H1 (cell line): ENCODE measurements at regions not wholly inside any gene's neighbourhood (a gene's known extent, or its start where the extent isn't known, plus 50 kb on each side); places are given as distances from the start of the nearest gene placed in this dataset.

Source experiments
- GABPA ChIP-seq: IDR thresholded peaks from 2 replicates; pipeline ENCODE4 v1.6.1; 2011; ENCODE audit warnings: mild to moderate bottlenecking, low read length, moderate library complexity, borderline replicate concordance; ENCODE audit not compliant: insufficient read depth
- KDM1A ChIP-seq: fragments of 200-600, 300-600 bp; sonication (generic); IDR thresholded peaks from 2 replicates; pipeline ENCODE4 v1.7.1; 2016; ENCODE audit warnings: mild to moderate bottlenecking, low read length, borderline replicate concordance
- RFX5 ChIP-seq: IDR thresholded peaks from 2 replicates; pipeline ENCODE4 v1.6.1; 2011; ENCODE audit warnings: low read depth, low read length, improper control_type of control experiment, borderline replicate concordance
- RXRA ChIP-seq: IDR thresholded peaks from 2 replicates; pipeline ENCODE4 v1.6.1; 2011; ENCODE audit warnings: low read depth, mild to moderate bottlenecking, low read length, moderate library complexity; ENCODE audit not compliant: insufficient read depth
- TCF12 ChIP-seq: IDR thresholded peaks from 2 replicates; pipeline ENCODE4 v1.6.1; 2011; ENCODE audit warnings: low read depth, mild to moderate bottlenecking, low read length
- TEAD4 ChIP-seq: IDR thresholded peaks from 2 replicates; pipeline ENCODE4 v1.6.1; 2012; ENCODE audit warnings: low read depth, low read length, inconsistent platforms, mixed read lengths
- TF ChIP-seq, protein P1 (sequence below): fragments of 300-600 bp; sonication (generic); IDR thresholded peaks from 2 replicates; pipeline ENCODE4 v1.7.1; 2012; ENCODE audit warnings: low read length, moderate library complexity, mild to moderate bottlenecking, inconsistent platforms; ENCODE audit not compliant: insufficient replicate concordance
- TF ChIP-seq, protein P2 (sequence below): IDR thresholded peaks from 2 replicates; pipeline ENCODE4 v1.6.1; 2012; ENCODE audit warnings: inconsistent platforms

DNA sequence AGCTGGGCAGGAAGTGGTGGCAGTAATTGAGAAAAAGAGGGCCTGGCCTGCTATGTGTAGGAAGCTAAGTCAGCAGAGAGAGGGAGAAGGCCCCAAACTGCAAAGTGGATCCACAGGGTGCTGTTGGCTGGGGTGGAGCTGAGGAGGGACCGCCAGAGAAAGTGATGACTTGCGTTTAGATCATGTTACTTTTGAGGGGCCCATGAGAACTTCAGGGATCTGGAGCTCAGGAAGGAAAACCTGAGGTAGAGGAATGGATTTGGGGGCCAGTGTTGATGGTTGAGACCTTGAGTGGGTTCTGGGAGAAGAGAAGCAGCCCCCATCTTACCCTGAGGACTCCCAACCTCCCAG is 155.5 kb downstream of the MRPL14 start (continued):
- TF ChIP-seq, protein P1, sequence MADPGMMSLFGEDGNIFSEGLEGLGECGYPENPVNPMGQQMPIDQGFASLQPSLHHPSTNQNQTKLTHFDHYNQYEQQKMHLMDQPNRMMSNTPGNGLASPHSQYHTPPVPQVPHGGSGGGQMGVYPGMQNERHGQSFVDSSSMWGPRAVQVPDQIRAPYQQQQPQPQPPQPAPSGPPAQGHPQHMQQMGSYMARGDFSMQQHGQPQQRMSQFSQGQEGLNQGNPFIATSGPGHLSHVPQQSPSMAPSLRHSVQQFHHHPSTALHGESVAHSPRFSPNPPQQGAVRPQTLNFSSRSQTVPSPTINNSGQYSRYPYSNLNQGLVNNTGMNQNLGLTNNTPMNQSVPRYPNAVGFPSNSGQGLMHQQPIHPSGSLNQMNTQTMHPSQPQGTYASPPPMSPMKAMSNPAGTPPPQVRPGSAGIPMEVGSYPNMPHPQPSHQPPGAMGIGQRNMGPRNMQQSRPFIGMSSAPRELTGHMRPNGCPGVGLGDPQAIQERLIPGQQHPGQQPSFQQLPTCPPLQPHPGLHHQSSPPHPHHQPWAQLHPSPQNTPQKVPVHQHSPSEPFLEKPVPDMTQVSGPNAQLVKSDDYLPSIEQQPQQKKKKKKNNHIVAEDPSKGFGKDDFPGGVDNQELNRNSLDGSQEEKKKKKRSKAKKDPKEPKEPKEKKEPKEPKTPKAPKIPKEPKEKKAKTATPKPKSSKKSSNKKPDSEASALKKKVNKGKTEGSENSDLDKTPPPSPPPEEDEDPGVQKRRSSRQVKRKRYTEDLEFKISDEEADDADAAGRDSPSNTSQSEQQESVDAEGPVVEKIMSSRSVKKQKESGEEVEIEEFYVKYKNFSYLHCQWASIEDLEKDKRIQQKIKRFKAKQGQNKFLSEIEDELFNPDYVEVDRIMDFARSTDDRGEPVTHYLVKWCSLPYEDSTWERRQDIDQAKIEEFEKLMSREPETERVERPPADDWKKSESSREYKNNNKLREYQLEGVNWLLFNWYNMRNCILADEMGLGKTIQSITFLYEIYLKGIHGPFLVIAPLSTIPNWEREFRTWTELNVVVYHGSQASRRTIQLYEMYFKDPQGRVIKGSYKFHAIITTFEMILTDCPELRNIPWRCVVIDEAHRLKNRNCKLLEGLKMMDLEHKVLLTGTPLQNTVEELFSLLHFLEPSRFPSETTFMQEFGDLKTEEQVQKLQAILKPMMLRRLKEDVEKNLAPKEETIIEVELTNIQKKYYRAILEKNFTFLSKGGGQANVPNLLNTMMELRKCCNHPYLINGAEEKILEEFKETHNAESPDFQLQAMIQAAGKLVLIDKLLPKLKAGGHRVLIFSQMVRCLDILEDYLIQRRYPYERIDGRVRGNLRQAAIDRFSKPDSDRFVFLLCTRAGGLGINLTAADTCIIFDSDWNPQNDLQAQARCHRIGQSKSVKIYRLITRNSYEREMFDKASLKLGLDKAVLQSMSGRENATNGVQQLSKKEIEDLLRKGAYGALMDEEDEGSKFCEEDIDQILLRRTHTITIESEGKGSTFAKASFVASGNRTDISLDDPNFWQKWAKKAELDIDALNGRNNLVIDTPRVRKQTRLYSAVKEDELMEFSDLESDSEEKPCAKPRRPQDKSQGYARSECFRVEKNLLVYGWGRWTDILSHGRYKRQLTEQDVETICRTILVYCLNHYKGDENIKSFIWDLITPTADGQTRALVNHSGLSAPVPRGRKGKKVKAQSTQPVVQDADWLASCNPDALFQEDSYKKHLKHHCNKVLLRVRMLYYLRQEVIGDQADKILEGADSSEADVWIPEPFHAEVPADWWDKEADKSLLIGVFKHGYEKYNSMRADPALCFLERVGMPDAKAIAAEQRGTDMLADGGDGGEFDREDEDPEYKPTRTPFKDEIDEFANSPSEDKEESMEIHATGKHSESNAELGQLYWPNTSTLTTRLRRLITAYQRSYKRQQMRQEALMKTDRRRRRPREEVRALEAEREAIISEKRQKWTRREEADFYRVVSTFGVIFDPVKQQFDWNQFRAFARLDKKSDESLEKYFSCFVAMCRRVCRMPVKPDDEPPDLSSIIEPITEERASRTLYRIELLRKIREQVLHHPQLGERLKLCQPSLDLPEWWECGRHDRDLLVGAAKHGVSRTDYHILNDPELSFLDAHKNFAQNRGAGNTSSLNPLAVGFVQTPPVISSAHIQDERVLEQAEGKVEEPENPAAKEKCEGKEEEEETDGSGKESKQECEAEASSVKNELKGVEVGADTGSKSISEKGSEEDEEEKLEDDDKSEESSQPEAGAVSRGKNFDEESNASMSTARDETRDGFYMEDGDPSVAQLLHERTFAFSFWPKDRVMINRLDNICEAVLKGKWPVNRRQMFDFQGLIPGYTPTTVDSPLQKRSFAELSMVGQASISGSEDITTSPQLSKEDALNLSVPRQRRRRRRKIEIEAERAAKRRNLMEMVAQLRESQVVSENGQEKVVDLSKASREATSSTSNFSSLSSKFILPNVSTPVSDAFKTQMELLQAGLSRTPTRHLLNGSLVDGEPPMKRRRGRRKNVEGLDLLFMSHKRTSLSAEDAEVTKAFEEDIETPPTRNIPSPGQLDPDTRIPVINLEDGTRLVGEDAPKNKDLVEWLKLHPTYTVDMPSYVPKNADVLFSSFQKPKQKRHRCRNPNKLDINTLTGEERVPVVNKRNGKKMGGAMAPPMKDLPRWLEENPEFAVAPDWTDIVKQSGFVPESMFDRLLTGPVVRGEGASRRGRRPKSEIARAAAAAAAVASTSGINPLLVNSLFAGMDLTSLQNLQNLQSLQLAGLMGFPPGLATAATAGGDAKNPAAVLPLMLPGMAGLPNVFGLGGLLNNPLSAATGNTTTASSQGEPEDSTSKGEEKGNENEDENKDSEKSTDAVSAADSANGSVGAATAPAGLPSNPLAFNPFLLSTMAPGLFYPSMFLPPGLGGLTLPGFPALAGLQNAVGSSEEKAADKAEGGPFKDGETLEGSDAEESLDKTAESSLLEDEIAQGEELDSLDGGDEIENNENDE = no peak
- TF ChIP-seq KDM1A = no peak
- TF ChIP-seq RFX5 = no peak
- no peak for TF ChIP-seq RXRA
- no peak for TF ChIP-seq TEAD4
- no peak for TF ChIP-seq TCF12
- TF ChIP-seq, protein P2, sequence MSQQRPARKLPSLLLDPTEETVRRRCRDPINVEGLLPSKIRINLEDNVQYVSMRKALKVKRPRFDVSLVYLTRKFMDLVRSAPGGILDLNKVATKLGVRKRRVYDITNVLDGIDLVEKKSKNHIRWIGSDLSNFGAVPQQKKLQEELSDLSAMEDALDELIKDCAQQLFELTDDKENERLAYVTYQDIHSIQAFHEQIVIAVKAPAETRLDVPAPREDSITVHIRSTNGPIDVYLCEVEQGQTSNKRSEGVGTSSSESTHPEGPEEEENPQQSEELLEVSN = no peak
- no peak for TF ChIP-seq GABPA
